A673 (cell line): ENCODE measurements at regions not wholly inside any gene's neighbourhood (a gene's known extent, or its start where the extent isn't known, plus 50 kb on each side); places are given as distances from the start of the nearest gene placed in this dataset.

Experiments
- BruUV-seq: library from RNA; stranded (reverse); fragments of 400-500 nt; replicated peaks from 2 replicates; lab custom pipeline; 2021; lab: Mats Ljungman, UMichigan
- CTCF ChIA-PET: fragments of 300-600 bp; sonication (Branson Sonifier 250); formaldehyde crosslinking; loops from one replicate; lab custom pipeline; 2022; ENCODE audit warnings: antibody characterized with exemption; lab: Charles Lee
- POLR2A ChIA-PET: fragments of 300-600 bp; sonication (Branson Sonifier 250); formaldehyde crosslinking; loops from one replicate; lab custom pipeline; 2022; ENCODE audit warnings: antibody characterized with exemption; ENCODE audit not compliant: low non-redundant PET; lab: Charles Lee
- DNase-seq: peaks from one replicate; pipeline ENCODE4 v3.0.0-alpha.2; 2015; ENCODE audit warnings: low spot score
- H3K27ac ChIP-seq: fragments of 200-600 bp; sonication (generic); 2 replicates; pipeline ENCODE4 v1.5.1; 2016; ENCODE audit warnings: mixed run types, low read depth, mild to moderate bottlenecking, mixed read lengths, antibody characterized with exemption, low read length; ENCODE audit not compliant: poor library complexity, severe bottlenecking
- H3K27me3 ChIP-seq: fragments of 200-600 bp; sonication (generic); replicated peaks from 2 replicates; pipeline ENCODE4 v1.6.1; 2017; ENCODE audit warnings: mixed run types, low read depth, mild to moderate bottlenecking, mixed read lengths, antibody characterized with exemption, low read length; ENCODE audit not compliant: insufficient read depth, poor library complexity
- H3K36me3 ChIP-seq: fragments of 200-600 bp; sonication (generic); 2 replicates; pipeline ENCODE4 v1.6.1; 2016; ENCODE audit warnings: mixed run types, mild to moderate bottlenecking, mixed read lengths, antibody characterized with exemption, low read length; ENCODE audit not compliant: insufficient read depth, poor library complexity, severe bottlenecking
- H3K4me1 ChIP-seq: fragments of 200-600 bp; sonication (generic); 2 replicates; pipeline ENCODE4 v1.6.1; 2017; ENCODE audit warnings: mixed run types, mild to moderate bottlenecking, mixed read lengths, antibody characterized with exemption, low read length; ENCODE audit not compliant: insufficient read depth, poor library complexity, severe bottlenecking
- H3K4me3 ChIP-seq: fragments of 200-600 bp; sonication (generic); 2 replicates; pipeline ENCODE4 v1.5.1; 2016; ENCODE audit warnings: low read depth, mixed run types, mild to moderate bottlenecking, mixed read lengths, low read length; ENCODE audit not compliant: poor library complexity, severe bottlenecking
- H3K9me3 ChIP-seq: fragments of 200-600 bp; sonication (generic); 2 replicates; pipeline ENCODE4 v1.6.1; 2016; ENCODE audit warnings: mixed run types, low read depth, mild to moderate bottlenecking, mixed read lengths, antibody characterized with exemption, low read length; ENCODE audit not compliant: poor library complexity, severe bottlenecking
- CTCF ChIP-seq: fragments of 300-800, 200-600 bp; sonication (generic); conservative IDR thresholded peaks from 2 replicates; pipeline ENCODE4 v1.5.1; 2017; ENCODE audit warnings: low read depth, mild to moderate bottlenecking, antibody characterized with exemption, low read length, moderate library complexity, mixed read lengths
- EZH2 ChIP-seq: fragments of 200-600 bp; sonication (generic); IDR thresholded peaks from 2 replicates; pipeline ENCODE4 v1.6.1; 2017; ENCODE audit warnings: borderline replicate concordance, low read depth, mild to moderate bottlenecking, mixed read lengths, antibody characterized with exemption, low read length; ENCODE audit not compliant: poor library complexity, severe bottlenecking
- intact Hi-C: fragments of 100-400 bp; cut with micrococcal nuclease; formaldehyde crosslinking; loops from one replicate; pipeline ENCODE4 v1.10.0; 2022; ENCODE audit not compliant: unreplicated experiment

- peaks cover 10% of the 10 kb centered on the region for H3K27me3 ChIP-seq
- H3K27ac ChIP-seq = no peak overlapping the region
- H3K36me3 ChIP-seq = no peaks in the 10 kb centered on the region
- ChIA-PET CTCF (no interaction called here), POLR2A (no interaction called here)
- no peak overlapping the region for H3K4me3 ChIP-seq
- BruUV-seq = no TSS peak
- H3K4me1 ChIP-seq = no peaks in the 10 kb centered on the region
- no peak for DNase-seq
- intact Hi-C loops = no loop called here
- H3K9me3 ChIP-seq = no peaks in the 10 kb centered on the region
- TF ChIP-seq EZH2 (no peak), CTCF (no peak)
Observed at GRCh38 chr6:143611580-143611979, 66.2 kb upstream of the PHACTR2 start.

GRCh38 chr6:143609972-143610371, 67.8 kb upstream of the PHACTR2 start:
- H3K4me3 ChIP-seq = no peak overlapping the region
- CTCF ChIA-PET = no interaction called here
- POLR2A ChIA-PET = no interaction called here
- BruUV-seq = no TSS peak
- no peaks in the 10 kb centered on the region for H3K4me1 ChIP-seq
- DNase-seq = no peak
- no peak overlapping the region for H3K27ac ChIP-seq
- H3K27me3 ChIP-seq = peaks cover 10% of the 10 kb centered on the region
- no peaks in the 10 kb centered on the region for H3K9me3 ChIP-seq
- no peaks in the 10 kb centered on the region for H3K36me3 ChIP-seq
- intact Hi-C loops = no loop called here
- TF ChIP-seq CTCF (no peak), EZH2 (no peak)

GRCh38 chr6:143609501-143609900, 68.3 kb upstream of the PHACTR2 start:
- CTCF ChIA-PET = no interaction called here
- POLR2A ChIA-PET = no interaction called here
- BruUV-seq = no TSS peak
- H3K4me1 ChIP-seq = no peaks in the 10 kb centered on the region
- no peak for DNase-seq
- H3K4me3 ChIP-seq = no peak overlapping the region
- intact Hi-C loops = no loop called here
- no peaks in the 10 kb centered on the region for H3K9me3 ChIP-seq
- no peak overlapping the region for H3K27ac ChIP-seq
- H3K36me3 ChIP-seq = no peaks in the 10 kb centered on the region
- peaks cover 10% of the 10 kb centered on the region for H3K27me3 ChIP-seq
- TF ChIP-seq CTCF (no peak), EZH2 (no peak)
